Progenitor cell of endocrine pancreas (in vitro differentiated cells): ENCODE measurements at regions not wholly inside any gene's neighbourhood (a gene's known extent, or its start where the extent isn't known, plus 50 kb on each side); places are given as distances from the start of the nearest gene placed in this dataset.
"Not testable (repeated sequence)": the region's sequence is repeated elsewhere in the genome, so short reads cannot be mapped to it uniquely, and the experiment has no call there.

ENCODE experiments used
- DNase-seq: peaks from one replicate; pipeline ENCODE4 v3.0.0; 2021; ENCODE audit warnings: low spot score; ENCODE audit not compliant: unreplicated experiment
- H3K27ac Mint-ChIP-seq: 2 replicates; pipeline ENCODE4 v1.8.0; 2021; ENCODE audit warnings: mild to moderate bottlenecking, moderate library complexity, mixed read lengths
- H3K27me3 Mint-ChIP-seq: 2 replicates; pipeline ENCODE4 v1.8.0; 2021; ENCODE audit warnings: mixed read lengths
- H3K36me3 Mint-ChIP-seq: 2 replicates; pipeline ENCODE4 v1.8.0; 2022; ENCODE audit warnings: mixed read lengths; ENCODE audit not compliant: insufficient read depth
- H3K4me1 Mint-ChIP-seq: 2 replicates; pipeline ENCODE4 v1.8.0; 2021; ENCODE audit warnings: low read depth, mixed read lengths
- H3K4me3 Mint-ChIP-seq: 2 replicates; pipeline ENCODE4 v1.8.0; 2021; ENCODE audit warnings: low read depth, mild to moderate bottlenecking, moderate library complexity, mixed read lengths
- H3K9me3 Mint-ChIP-seq: 2 replicates; pipeline ENCODE4 v1.8.0; 2021; ENCODE audit warnings: low read depth, mixed read lengths
- TF ChIP-seq, protein P1 (sequence below): fragments of 200-600 bp; sonication (generic); IDR thresholded peaks from one replicate; pipeline ENCODE4 v1.5.0; 2021; ENCODE audit warnings: antibody characterized with exemption, mild to moderate bottlenecking; ENCODE audit not compliant: unreplicated experiment

GRCh38 chr7:114081606-114082425 lies 163.0 kb upstream of the PPP1R3A start:
- H3K4me3 Mint-ChIP-seq: peak overlapping the region; percentile 39
- no peaks in the 10 kb centered on the region for H3K9me3 Mint-ChIP-seq
- TF ChIP-seq, protein P1, sequence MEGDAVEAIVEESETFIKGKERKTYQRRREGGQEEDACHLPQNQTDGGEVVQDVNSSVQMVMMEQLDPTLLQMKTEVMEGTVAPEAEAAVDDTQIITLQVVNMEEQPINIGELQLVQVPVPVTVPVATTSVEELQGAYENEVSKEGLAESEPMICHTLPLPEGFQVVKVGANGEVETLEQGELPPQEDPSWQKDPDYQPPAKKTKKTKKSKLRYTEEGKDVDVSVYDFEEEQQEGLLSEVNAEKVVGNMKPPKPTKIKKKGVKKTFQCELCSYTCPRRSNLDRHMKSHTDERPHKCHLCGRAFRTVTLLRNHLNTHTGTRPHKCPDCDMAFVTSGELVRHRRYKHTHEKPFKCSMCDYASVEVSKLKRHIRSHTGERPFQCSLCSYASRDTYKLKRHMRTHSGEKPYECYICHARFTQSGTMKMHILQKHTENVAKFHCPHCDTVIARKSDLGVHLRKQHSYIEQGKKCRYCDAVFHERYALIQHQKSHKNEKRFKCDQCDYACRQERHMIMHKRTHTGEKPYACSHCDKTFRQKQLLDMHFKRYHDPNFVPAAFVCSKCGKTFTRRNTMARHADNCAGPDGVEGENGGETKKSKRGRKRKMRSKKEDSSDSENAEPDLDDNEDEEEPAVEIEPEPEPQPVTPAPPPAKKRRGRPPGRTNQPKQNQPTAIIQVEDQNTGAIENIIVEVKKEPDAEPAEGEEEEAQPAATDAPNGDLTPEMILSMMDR: peak; percentile 82
- no peaks in the 10 kb centered on the region for H3K36me3 Mint-ChIP-seq
- no peak for DNase-seq
- peaks cover 22% of the 10 kb centered on the region for H3K4me1 Mint-ChIP-seq
- peaks cover 25% of the 10 kb centered on the region for H3K27me3 Mint-ChIP-seq
- no peak overlapping the region for H3K27ac Mint-ChIP-seq

DNA sequence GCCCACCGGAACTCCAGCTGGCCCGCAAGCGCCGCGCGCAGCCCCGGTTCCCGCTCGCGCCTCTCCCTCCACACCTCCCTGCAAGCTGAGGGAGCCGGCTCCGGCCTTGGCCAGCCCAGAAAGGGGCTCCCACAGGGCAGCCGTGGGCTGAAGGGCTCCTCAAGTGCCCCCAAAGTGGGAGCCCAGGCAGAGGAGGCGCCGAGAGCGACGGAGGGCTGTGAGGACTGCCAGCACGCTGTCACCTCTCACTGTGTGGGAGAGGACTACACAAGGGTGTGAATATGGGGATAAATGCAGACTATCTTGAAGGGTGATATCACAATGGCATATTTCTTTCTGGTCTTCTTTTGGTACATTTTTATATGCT lies 158.3 kb upstream of the PPP1R3A start:
- not testable (repeated sequence) for H3K27ac Mint-ChIP-seq, H3K4me1 Mint-ChIP-seq, H3K36me3 Mint-ChIP-seq, H3K9me3 Mint-ChIP-seq, H3K4me3 Mint-ChIP-seq, DNase-seq
- H3K27me3 Mint-ChIP-seq: peaks cover 10% of the 10 kb centered on the region

- peaks cover 10% of the 10 kb centered on the region for H3K27me3 Mint-ChIP-seq
- not testable (repeated sequence) for H3K27ac Mint-ChIP-seq, H3K4me1 Mint-ChIP-seq, H3K4me3 Mint-ChIP-seq, H3K36me3 Mint-ChIP-seq, DNase-seq, H3K9me3 Mint-ChIP-seq
Observed at GRCh38 chr7:114076392-114077157, 157.8 kb upstream of the PPP1R3A start.

GRCh38 chr7:114073701-114074100 lies 154.9 kb upstream of the PPP1R3A start:
- Mint-ChIP-seq H3K36me3 (no peaks in the 10 kb centered on the region), H3K27me3 (peaks cover 3% of the 10 kb centered on the region), H3K4me1 (peaks cover 2% of the 10 kb centered on the region), H3K4me3 (no peak overlapping the region), H3K27ac (no peak overlapping the region), H3K9me3 (no peaks in the 10 kb centered on the region)
- no peak for DNase-seq
- TF ChIP-seq, protein P1: no peak

- H3K4me3 Mint-ChIP-seq: no peak overlapping the region
- H3K4me1 Mint-ChIP-seq: no peaks in the 10 kb centered on the region
- DNase-seq: no peak
- no peak overlapping the region for H3K27ac Mint-ChIP-seq
- TF ChIP-seq, protein P1: no peak
- no peaks in the 10 kb centered on the region for H3K27me3 Mint-ChIP-seq
- no peaks in the 10 kb centered on the region for H3K36me3 Mint-ChIP-seq
- no peaks in the 10 kb centered on the region for H3K9me3 Mint-ChIP-seq
Observed at GRCh38 chr7:114070246-114070645, 151.4 kb upstream of the PPP1R3A start.

GRCh38 chr7:114062810-114063209 lies 144.0 kb upstream of the PPP1R3A start:
- no peaks in the 10 kb centered on the region for H3K36me3 Mint-ChIP-seq
- peaks cover under 1% of the 10 kb centered on the region for H3K9me3 Mint-ChIP-seq
- H3K4me3 Mint-ChIP-seq: no peak overlapping the region
- H3K4me1 Mint-ChIP-seq: no peaks in the 10 kb centered on the region
- TF ChIP-seq, protein P1: no peak
- no peak for DNase-seq
- no peak overlapping the region for H3K27ac Mint-ChIP-seq
- no peaks in the 10 kb centered on the region for H3K27me3 Mint-ChIP-seq
